T-helper 2 cell treated with Interferon-gamma antibody and Interleukin-4, amounts not matched to agents 100 ng/mL and 5 ng/mL, for 36 hours (primary cell): ENCODE measurements at regions not wholly inside any gene's neighbourhood (a gene's known extent, or its start where the extent isn't known, plus 50 kb on each side); places are given as distances from the start of the nearest gene placed in this dataset.

ENCODE experiments used
- intact Hi-C: fragments of 100-400 bp; cut with micrococcal nuclease; formaldehyde crosslinking; loops from one replicate; pipeline ENCODE4 v1.15.1; 2023

DNA sequence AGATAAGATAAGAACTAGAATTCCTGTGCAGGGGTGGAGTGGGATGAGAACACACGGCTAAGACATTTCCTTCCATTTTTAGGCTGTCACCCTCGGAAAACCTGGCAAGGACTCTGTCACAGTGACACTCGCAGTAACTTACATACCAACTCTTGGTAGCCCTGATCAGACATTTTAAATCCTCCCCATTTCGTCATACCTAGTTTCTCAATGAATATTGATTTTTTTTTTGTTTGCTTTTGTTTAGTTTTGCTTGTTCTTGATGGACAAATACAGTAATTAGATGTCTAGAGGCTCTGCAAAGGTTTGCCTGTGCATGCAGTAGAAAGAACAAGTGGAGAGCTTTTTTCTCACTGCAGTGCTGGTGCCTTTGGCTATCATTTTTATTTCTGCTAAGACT is 213.0 kb upstream of the FAM83B start:
- intact Hi-C loops = no loop called here

DNA sequence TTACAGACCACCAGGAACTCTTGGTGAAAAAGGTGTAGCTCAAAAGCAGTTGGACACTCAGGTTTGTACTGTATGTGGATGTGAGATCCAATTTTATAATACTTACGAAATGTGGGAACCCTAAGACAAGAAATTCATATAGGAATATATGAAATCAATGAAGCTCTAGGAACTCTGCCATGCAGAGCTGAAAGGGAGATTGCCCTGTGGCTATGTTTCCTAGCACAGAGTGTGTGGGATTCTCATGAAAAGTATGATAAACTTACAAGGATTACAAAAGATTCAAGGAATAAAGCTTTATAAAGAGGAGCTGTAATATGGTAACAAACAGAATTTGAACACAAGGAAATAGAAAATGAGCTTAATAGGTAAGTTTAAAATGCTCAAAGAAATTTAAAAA is 205.7 kb upstream of the FAM83B start:
- intact Hi-C loops = no loop called here

GRCh38 chr6:54646069-54646950 is 200.3 kb upstream of the FAM83B start:
- intact Hi-C loops = no loop called here

DNA sequence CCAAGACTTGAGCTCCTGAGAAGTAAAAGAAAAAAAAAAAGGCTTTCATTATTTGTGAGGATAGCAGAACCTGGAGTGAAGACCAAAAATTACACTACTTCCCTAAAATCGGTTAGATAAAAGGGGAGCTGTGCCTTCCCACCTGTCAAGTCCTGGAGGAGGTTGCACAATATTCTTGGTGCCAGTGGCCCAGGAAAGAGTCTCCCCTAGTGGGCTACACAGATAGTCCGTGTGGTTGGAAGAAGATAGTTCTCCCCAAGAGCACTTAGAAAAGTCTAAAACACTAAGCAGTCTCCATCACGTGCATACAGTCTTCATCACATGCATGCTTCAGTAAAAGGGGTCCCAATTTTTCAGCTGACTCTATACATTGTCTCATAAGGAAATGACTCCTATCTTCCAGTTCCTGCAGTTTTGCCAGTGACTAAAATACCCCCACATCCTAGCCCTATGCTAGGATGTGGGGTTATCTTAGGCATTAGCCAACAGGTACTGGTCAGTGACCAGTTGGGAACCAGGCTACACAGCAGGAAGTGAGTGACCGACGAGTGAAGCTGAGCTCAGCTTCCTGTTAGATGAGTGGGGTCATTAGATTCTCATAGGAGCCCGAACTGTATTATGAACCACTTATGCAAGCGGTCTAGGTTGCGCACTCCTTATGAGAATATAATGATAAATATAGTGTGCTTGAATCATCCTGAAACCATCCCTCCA is 199.5 kb upstream of the FAM83B start:
- intact Hi-C loops = no loop called here

GRCh38 chr6:54654381-54654780 is 192.2 kb upstream of the FAM83B start:
- intact Hi-C loops = no loop called here

GRCh38 chr6:54655162-54655561 is 191.4 kb upstream of the FAM83B start:
- intact Hi-C loops = no loop called here

- intact Hi-C loops = no loop called here
These were observed 181.3 kb upstream of the FAM83B start for GRCh38 chr6:54665278-54665677.

- intact Hi-C loops = no loop called here
These were observed 166.0 kb upstream of the FAM83B start for GRCh38 chr6:54680531-54680930.

DNA sequence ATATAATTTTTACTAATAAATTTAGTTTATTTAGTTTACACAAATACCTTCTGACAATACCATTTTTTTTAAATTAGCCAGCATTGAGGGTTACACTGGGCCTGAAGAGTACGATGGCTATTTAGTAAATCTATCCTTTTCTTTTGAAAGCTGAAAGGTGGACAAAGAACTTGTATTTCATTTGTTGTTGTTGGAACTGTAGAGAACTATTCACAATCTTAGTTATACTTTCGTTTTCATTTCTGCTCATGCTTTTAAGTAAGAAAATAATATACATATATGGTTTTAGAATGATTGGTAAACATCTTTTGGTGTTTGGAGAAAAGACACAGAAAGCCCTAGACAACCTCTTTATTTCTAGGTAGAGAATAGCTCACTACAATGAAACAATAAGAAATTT is 165.3 kb upstream of the FAM83B start:
- intact Hi-C loops = no loop called here

- intact Hi-C loops = no loop called here
These were observed 164.6 kb upstream of the FAM83B start for GRCh38 chr6:54681987-54682386.

DNA sequence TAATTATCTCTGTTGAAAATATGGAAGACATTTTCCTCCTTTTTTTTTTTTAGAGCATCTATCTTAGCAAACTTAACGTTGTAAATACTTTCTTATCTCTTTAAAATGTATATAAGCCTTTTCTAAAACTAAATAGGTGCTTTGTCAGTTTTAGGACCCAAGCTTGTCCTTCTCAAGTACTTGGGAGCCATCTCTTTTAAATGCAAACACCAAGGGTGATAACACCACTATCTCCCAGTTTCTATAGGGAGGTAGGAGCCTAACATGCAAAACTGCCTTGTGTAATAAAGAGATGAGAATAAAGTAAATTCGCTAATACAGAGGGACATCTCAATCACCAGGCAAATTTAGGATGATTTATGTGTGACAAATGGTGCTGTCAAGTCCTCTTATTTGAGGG is 157.0 kb upstream of the FAM83B start:
- intact Hi-C loops = no loop called here

DNA sequence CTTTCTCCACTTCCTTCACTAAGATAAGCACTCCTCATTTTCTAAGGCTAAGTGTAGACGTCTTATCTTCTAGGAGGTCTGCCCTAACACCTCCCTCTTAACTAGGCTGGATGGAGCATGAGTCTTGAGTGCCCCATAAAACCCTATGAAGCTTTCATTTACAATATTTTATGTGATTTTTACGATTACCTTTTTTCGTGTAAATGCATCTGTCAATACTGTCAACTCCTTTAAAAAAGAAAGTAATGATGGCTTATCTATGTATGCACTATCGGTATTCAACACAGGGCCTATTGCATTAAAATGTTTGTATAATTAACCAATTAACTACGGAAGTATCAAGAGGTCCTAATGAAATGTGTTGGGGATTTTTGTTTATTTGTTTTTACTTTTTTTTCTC is 156.0 kb upstream of the FAM83B start:
- intact Hi-C loops = no loop called here

DNA sequence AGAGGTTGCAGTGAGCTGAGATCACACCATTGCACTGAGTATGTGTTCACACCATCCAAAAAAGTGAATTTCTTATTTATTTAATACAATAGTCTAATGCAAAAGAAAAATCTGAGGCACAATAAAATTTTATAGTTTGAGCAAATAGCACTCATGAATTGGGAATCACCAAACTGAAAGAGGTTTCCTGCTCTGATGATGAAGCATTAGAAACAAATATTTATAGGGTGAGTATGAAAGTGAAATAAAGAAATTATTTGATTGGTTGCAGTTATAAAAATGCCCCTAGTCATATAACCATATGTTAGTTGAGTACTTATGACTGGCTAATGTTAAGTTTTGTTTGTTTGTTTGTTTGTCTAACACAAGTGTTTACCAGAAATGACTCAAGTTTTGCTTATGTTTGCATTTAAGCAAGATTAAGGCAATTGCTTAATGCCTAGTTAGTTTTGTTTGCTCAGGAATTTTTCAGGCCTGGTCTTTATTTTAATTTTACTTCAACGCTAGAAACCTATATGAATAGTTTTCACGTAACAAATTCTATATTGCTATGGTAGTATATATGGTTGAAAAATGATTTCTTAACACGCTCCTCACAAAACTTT is 151.5 kb upstream of the FAM83B start:
- intact Hi-C loops = no loop called here

DNA sequence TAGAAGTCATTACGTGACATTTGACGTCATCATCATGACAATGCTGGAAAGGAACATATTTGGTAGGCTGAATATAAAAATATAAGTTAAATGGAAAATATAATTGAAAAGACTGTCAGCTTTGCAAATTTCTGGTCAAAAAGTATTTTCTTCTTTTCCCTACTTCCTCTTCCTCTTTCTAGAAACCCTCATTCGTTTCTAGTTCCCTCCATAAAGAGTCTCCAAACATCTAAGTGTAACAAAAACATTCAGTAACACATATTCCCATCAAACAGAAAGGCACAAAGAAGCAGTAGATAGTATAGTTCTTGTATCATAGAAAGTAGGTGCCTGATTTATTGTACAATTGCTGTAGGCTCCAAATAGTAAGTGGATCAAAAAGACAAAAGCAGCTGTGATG is 150.8 kb upstream of the FAM83B start:
- intact Hi-C loops = no loop called here

- intact Hi-C loops = no loop called here
These were observed 149.1 kb upstream of the FAM83B start for GRCh38 chr6:54697424-54697823.

GRCh38 chr6:54698974-54699373 is 147.6 kb upstream of the FAM83B start:
- intact Hi-C loops = no loop called here

GRCh38 chr6:54700158-54700557 is 146.4 kb upstream of the FAM83B start:
- intact Hi-C loops = no loop called here

GRCh38 chr6:54702772-54703171 is 143.8 kb upstream of the FAM83B start:
- intact Hi-C loops = no loop called here

DNA sequence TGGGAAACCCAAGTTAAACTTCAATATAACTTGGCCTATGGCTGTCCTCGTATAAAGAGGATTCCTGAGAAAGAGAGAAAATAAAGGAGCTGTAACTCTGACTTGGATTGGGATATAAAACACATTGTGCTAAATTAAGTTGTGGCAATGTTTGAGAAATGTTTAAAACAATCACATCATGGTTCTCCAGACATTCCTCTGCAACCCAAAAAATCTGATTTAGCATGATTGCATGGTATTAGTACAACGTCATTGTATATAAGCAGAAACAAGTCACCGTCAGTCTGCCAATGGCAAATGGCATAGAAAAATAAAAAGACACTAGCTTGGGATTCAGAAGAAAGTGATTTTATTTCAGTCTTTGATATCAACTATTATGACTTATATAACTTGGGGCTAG is 140.2 kb upstream of the FAM83B start:
- intact Hi-C loops = no loop called here

- intact Hi-C loops = no loop called here
These were observed 139.5 kb upstream of the FAM83B start for GRCh38 chr6:54706844-54707605.

DNA sequence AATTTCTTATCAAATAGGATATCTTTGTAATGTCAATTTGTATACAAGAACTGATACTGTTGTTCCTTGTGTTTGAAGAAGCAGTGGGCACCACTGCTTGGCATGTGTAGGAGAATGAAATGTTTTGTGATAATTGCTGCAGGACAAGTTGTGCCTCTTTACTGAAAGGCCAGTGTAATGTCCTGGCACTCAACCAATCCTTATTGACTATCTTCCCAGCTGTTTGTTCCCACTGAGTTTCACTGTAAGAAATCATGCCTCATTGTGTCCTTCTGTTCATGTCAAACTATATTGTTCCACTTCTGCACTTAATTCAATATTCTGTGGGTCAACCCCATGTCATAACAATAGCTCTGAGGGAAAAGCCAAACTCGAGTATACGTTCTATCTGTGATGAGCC is 136.1 kb upstream of the FAM83B start:
- intact Hi-C loops = no loop called here

- intact Hi-C loops = no loop called here
These were observed 130.6 kb upstream of the FAM83B start for GRCh38 chr6:54716010-54716409.
